ENCODE measurements at regions not wholly inside any gene's neighbourhood (a gene's known extent, or its start where the extent isn't known, plus 50 kb on each side); places are given as distances from the start of the nearest gene placed in this dataset.

- H3K4me3 ChIP-seq (ENCODE audit: low read depth in 1 of 3, low read length in 3 of 3): no peak overlapping the region
- no peaks in the 10 kb centered on the region for H3K4me1 ChIP-seq (ENCODE audit: control insufficient read depth in 4 of 4, insufficient read depth in 4 of 4, low read length in 3 of 4)
- H3K36me3 ChIP-seq (ENCODE audit: control insufficient read depth in 4 of 4, insufficient read depth in 3 of 4, low read depth in 1 of 4, low read length in 3 of 4): no peaks in the 10 kb centered on the region
- H3K9me3 ChIP-seq (ENCODE audit: control insufficient read depth in 4 of 4, low read length in 3 of 4): no peaks in the 10 kb centered on the region
- H3K9ac ChIP-seq (ENCODE audit: low read depth in 1 of 2, low read length in 2 of 2): no peak overlapping the region
- TF ChIP-seq HNF4G (IDR thresholded peaks at IDR 0.05): no peak
- TF ChIP-seq FOXA2 (IDR thresholded peaks at IDR 0.05): no peak
- no peak overlapping the region for H3K27ac ChIP-seq (ENCODE audit: low read depth in 1 of 2, low read length in 2 of 2)
- DNase-seq (ENCODE audit: low spot score): no peak
- WGBS: 90% methylated on average over 3 of the region's 3 CpGs
- H3K27me3 ChIP-seq (ENCODE audit: control insufficient read depth in 4 of 4, insufficient read depth in 4 of 4, low read length in 3 of 4): no peaks in the 10 kb centered on the region
Measured at GRCh38 chr1:79501153-79501552, 494.6 kb upstream of the ADGRL4 start.

- no peak for TF ChIP-seq CTCF (IDR thresholded peaks at IDR 0.05; ENCODE audit: low read depth, low read length, missing input control)
- no peak for TF ChIP-seq MAX (IDR thresholded peaks at IDR 0.05)
- TF ChIP-seq HNF4A (conservative IDR thresholded peaks at IDR 0.05): no peak
- no peak for TF ChIP-seq FOXA2 (IDR thresholded peaks at IDR 0.05)
- TF ChIP-seq JUND (IDR thresholded peaks at IDR 0.05): no peak
- TF ChIP-seq ATF3 (IDR thresholded peaks at IDR 0.05): no peak
- no peak for TF ChIP-seq ZBTB33 (IDR thresholded peaks at IDR 0.05)
- no peak for TF ChIP-seq HNF4G (IDR thresholded peaks at IDR 0.05)
- TF ChIP-seq TAF1 (conservative IDR thresholded peaks at IDR 0.05): no peak
- H3K9me3 ChIP-seq (ENCODE audit: control insufficient read depth in 4 of 4, low read length in 3 of 4): no peaks in the 10 kb centered on the region
- H3K4me3 ChIP-seq (ENCODE audit: low read depth in 1 of 3, low read length in 3 of 3): no peak overlapping the region
- no peak overlapping the region for H3K9ac ChIP-seq (ENCODE audit: low read depth in 1 of 2, low read length in 2 of 2)
- H3K27ac ChIP-seq (ENCODE audit: low read depth in 1 of 2, low read length in 2 of 2): no peak overlapping the region
- H3K4me1 ChIP-seq (ENCODE audit: control insufficient read depth in 4 of 4, insufficient read depth in 4 of 4, low read length in 3 of 4): no peaks in the 10 kb centered on the region
- WGBS: 69% methylated on average over 1 of the region's 1 CpG
- no peaks in the 10 kb centered on the region for H3K27me3 ChIP-seq (ENCODE audit: control insufficient read depth in 4 of 4, insufficient read depth in 4 of 4, low read length in 3 of 4)
- H3K36me3 ChIP-seq (ENCODE audit: control insufficient read depth in 4 of 4, insufficient read depth in 3 of 4, low read depth in 1 of 4, low read length in 3 of 4): no peaks in the 10 kb centered on the region
- DNase-seq (ENCODE audit: low spot score): no peak
Measured at GRCh38 chr1:79499541-79499940, 493.0 kb upstream of the ADGRL4 start.

GRCh38 chr1:79497193-79497773 lies 490.8 kb upstream of the ADGRL4 start:
- WGBS: 27% methylated on average over 4 of the region's 4 CpGs
- Histone ChIP-seq H3K4me1 (ENCODE audit: control insufficient read depth in 4 of 4, insufficient read depth in 4 of 4, low read length in 3 of 4) (no peaks in the 10 kb centered on the region), H3K27ac (ENCODE audit: low read depth in 1 of 2, low read length in 2 of 2) (no peak overlapping the region), H3K36me3 (ENCODE audit: control insufficient read depth in 4 of 4, insufficient read depth in 3 of 4, low read depth in 1 of 4, low read length in 3 of 4) (no peaks in the 10 kb centered on the region), H3K27me3 (ENCODE audit: control insufficient read depth in 4 of 4, insufficient read depth in 4 of 4, low read length in 3 of 4) (no peaks in the 10 kb centered on the region), H3K9ac (ENCODE audit: low read depth in 1 of 2, low read length in 2 of 2) (no peak overlapping the region), H3K4me3 (ENCODE audit: low read depth in 1 of 3, low read length in 3 of 3) (no peak overlapping the region), H3K9me3 (ENCODE audit: control insufficient read depth in 4 of 4, low read length in 3 of 4) (no peaks in the 10 kb centered on the region)
- no peak for DNase-seq (ENCODE audit: low spot score)
- peak; percentile 91 for TF ChIP-seq RAD21 (IDR thresholded peaks at IDR 0.05)
- TF ChIP-seq CTCF (IDR thresholded peaks at IDR 0.05; ENCODE audit: low read depth, low read length, missing input control): peak; percentile 70
- no peak for TF ChIP-seq EGR1 (IDR thresholded peaks at IDR 0.05; ENCODE audit: low read depth in 2 of 2)

Measured in liver (tissue), 8 donors.